HG03139 (cell line): ENCODE measurements at regions not wholly inside any gene's neighbourhood (a gene's known extent, or its start where the extent isn't known, plus 50 kb on each side); places are given as distances from the start of the nearest gene placed in this dataset.
"Not testable (repeated sequence)": the region's sequence is repeated elsewhere in the genome, so short reads cannot be mapped to it uniquely, and the experiment has no call there.

Source experiments
- ATAC-seq: cut with Tn5 transposase; IDR thresholded peaks from one replicate; pipeline ENCODE4 v1.9.1; 2021; ENCODE audit not compliant: unreplicated experiment

- no peak for ATAC-seq
Observed at GRCh38 chr13:44785401-44785800, 203.9 kb downstream of the NUFIP1 start.

GRCh38 chr13:44784708-44785080, 204.6 kb downstream of the NUFIP1 start:
- no peak for ATAC-seq

- no peak for ATAC-seq
Observed at GRCh38 chr13:44783994-44784707, 205.1 kb downstream of the NUFIP1 start.

DNA sequence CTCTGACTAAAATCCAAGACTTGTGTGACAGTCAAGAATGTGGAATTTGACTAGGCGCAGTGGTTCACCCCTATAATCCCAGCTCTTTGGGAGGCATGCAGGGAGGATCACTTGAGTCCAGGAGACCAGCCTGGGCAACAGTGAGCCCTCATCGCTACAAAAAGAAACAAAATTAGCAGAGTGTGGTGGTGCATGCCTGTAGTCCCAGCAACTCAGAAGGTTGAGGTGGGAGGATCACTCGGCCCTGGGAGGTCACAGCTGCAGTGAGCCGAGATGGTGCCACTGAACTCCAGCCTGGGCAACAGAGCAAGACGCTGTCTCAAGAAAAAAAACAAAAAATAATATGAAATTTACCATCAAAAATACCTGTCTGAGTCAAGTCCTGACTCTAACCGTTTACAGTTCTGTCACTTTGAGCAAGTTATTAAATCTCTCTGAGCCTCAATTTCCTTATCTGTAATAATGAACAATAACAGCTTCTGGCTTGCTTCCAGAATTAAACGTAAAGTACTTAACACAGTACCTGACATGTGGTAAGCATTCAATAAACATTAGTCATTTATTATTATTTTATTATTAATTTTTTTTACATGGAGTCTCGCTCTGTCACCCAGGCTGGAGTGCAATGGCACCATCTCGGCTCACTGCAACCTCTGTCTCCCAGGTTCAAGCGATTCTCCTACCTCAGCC, 204.6 kb upstream of the TSC22D1 start:
- ATAC-seq: no peak

- no peak for ATAC-seq
Observed at GRCh38 chr13:44778761-44779484, 202.8 kb upstream of the TSC22D1 start.

- ATAC-seq: not testable (repeated sequence)
Observed at GRCh38 chr13:44775290-44775689, 199.2 kb upstream of the TSC22D1 start.

DNA sequence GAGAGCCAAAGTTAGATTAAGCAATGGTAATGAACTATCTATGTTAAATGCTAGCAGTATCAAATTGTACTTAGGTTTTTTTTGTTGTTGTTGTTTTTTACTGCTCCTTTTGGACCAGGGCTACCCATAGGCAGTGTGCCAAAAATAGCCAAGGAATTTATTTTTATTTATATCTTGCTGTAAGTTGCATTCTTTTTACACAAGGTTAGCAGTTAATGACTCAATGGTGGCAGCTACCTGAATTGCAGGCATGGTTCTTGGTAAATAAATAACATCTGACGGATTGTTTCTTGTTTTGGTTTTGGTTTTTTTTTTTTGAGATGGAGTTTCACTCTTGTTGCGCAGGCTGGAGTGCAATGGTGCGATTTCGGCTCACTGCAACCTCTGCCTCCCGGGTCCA, 194.8 kb upstream of the TSC22D1 start:
- no peak for ATAC-seq

DNA sequence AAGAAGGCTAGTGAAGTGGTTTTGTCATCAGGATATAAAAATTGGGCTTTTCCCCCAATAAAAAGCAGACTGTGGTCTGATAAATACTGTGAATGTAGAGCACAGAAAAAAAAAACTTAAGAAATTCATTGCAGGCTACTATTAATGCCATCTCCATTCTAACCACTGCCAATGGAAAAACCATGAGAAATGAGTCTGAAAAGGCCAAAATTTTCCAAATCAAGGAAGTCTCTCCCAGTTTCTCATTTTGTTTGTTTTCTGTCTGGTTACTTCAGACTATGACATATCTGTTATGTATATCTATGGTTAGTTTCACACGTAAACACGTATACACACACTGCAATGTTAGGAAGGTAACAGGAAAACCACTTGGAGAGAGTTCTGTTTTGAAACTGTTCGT, 193.6 kb upstream of the TSC22D1 start:
- ATAC-seq: no peak

DNA sequence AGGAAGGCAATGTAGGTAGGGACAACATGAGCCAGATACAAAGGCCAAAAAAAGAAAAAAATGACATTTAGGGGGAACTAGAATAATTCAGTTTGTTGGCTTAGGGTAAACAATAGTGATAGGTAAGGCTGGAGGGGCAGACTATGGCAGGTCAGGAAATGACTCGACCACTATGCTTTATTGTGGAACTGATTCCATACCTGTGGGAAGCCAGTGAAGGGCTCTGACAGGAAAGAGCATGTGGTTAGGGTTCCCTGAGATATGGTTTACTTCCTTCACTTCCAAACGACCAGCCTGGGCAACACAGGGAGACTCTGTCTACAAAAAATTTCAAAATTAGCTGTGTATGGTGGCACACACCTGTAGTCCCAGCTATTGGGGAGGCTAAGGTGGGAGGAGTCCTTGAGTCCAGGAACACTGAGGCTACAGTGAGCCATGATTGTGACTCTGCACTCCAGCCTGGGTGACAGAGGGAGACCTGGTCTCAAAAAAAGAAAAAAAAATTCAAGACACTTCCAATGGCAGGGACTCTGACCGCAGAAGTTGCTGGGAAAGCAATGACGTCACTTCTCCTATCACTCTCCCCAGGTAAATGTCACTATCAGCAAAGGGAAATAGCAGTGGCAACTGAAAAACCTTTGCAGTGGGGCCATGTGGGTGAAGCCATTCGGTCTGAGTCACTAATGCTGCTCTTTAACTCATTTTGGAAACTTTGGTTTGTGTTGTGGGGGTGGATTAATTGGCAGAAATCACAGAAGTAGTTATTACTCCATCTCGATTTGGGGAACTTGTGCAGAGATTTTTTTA, 192.8 kb upstream of the TSC22D1 start:
- ATAC-seq: no peak

GRCh38 chr13:44768239-44768638, 192.1 kb upstream of the TSC22D1 start:
- no peak for ATAC-seq

DNA sequence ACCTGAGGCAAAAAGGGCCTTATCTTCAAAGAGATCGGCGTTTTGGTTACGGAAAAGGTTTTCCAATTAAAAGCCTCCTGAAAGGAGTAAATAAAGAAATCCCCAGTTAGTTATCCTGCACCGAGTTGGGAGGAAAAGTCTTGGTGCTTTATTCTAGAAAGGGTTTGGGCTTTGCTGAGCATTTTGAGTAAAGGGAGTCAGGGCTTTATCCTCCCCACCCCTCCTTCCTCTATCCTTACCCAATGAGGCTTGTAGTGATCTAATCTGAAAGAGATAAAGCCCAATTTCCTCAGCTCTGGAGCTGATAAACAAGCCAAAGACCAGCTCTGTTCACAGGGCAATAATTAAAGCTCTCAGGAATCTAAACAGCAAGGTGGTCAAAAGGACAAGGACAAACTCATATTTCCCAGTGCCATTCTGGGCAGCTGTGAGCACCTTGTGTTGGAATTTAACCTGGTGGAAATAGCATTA, 188.9 kb upstream of the TSC22D1 start:
- no peak for ATAC-seq

DNA sequence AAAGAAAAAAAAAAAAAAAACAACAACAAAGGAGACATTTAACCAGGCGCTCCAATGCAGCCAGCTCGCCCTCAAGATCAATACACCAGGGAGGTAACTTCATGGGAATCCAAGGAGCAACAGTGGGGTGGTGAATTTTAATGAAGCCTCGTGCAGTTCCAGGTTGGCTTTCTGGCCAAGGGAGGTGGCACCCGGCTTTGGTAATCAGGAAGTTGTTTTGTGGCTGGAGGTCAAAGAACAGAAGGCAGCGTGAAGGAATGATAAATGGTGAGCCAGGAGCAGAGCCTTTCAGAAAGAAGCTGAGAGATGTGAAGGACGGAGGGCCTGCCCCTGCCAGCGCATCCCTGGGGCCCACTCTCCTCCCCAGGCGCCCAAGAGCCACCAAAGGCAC, 188.2 kb upstream of the TSC22D1 start:
- no peak for ATAC-seq

- ATAC-seq: no peak
Observed at GRCh38 chr13:44763615-44764301, 187.6 kb upstream of the TSC22D1 start.

DNA sequence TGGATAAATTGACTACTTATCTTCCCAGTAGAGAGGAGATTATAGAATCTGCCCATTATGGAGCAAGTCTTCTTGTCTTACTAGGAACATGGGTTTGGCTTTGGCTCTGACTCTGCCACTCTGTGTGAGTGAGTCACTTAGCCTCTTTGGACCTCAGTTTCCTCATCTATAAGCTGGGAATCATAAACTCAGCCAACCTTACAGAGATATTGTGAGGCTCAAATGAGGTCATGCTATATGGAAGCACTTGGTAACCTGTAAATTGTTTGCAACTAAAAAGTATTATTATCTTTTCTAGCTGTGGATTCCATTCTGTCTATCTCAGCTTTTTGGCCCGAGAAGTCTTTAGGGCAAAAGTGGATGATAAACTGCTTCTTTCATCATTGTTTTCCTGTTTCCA, 186.8 kb upstream of the TSC22D1 start:
- no peak for ATAC-seq

DNA sequence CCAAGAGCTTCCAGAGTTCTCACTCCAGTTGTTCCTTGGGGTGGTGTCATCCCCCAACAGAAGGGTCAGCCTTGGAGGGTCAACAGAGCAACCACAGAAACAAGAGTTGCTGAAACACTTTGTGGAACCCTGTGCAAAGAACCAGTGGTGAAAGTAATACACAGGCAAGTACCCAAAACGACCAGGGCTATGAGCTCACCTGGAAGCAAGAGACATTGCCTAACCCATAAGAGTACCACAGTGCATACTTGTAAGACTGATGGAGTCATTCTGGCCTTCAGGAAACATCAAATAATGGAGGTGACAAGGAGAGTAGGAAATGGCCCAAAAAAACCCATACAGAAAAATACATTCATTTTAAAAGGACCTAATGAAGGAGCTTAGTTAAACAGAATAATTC, 184.3 kb upstream of the TSC22D1 start:
- no peak for ATAC-seq

GRCh38 chr13:44759384-44760360, 183.5 kb upstream of the TSC22D1 start:
- no peak for ATAC-seq

DNA sequence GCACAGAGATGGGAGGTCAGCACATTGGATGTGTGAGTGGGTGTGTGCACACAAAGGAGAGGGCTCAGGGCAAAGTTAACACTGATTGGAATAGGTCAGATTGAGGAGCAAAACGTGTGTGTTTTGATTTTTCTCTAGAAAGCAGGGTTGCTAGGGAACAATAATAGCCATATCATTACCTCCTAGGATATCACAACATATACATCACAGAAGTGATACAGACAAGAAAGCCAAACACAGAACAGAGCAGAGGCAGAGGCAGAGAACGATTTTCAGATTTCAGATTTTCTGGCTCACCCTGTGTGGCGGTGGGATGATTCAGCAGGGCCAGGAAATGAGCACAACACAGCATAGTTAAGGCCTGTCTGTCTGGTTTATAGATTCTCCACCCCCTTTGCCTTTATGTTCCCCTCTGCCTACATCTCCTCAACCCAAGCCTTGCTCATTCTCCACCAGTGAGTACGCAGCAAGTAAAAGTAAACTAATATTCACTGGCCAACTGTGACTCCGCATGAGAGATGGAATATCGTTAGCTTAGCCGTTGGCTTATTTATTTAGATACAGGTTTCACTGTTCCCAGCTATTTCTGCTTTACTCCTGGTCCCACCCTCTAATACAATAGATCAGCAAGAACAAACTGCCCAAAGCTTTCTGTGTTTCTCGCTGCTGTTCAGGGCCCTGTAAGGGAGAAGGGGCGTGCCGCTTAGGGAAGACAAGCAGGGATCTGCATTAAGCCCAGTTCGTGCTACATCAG, 182.7 kb upstream of the TSC22D1 start:
- ATAC-seq: no peak

DNA sequence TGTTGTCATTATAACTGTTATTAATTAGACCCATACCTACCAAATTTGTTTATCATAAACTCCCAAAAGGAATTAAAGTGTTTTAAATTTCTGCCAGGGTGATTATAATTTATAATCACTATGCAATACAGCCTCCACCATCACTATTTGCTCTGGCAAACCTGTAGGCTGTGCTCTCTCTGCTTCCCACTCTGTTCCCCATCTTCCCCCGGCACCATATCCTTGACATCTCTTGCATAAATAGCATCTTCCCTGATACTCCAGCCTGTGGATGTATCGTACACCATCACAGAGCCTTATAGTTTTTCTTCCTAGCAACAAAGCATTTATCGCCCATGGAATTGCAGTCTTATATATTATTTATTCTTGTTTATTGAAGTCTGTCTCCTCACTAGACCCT, 181.5 kb upstream of the TSC22D1 start:
- no peak for ATAC-seq
